PC-9 (cell line): ENCODE measurements at regions not wholly inside any gene's neighbourhood (a gene's known extent, or its start where the extent isn't known, plus 50 kb on each side); places are given as distances from the start of the nearest gene placed in this dataset.

Source experiments
- BruUV-seq: library from RNA; stranded (reverse); fragments of 400-500 nt; replicated peaks from 2 replicates; lab custom pipeline; 2021; lab: Mats Ljungman, UMichigan
- CTCF ChIA-PET: fragments of 300-600 bp; sonication (Branson Sonifier 250); formaldehyde crosslinking; loops from one replicate; lab custom pipeline; 2022; ENCODE audit warnings: antibody characterized with exemption; lab: Charles Lee
- POLR2A ChIA-PET: fragments of 300-600 bp; sonication (Branson Sonifier 250); formaldehyde crosslinking; loops from one replicate; lab custom pipeline; 2022; ENCODE audit warnings: antibody characterized with exemption; ENCODE audit not compliant: unreplicated experiment; lab: Charles Lee
- DNase-seq, 2 experiments: peaks; one replicate each; pipeline versions ENCODE4 v3.0.0 to v3.0.0-alpha.2; 2015 to 2022; ENCODE audit warnings: mixed read lengths in 1 of 2
- H2AFZ ChIP-seq: fragments of 200-600 bp; sonication (generic); 2 replicates; pipeline ENCODE4 v1.8.1; 2017; ENCODE audit warnings: antibody characterized with exemption
- H3F3A ChIP-seq: fragments of 200-600 bp; sonication (generic); 2 replicates; pipeline ENCODE4 v1.8.1; 2017; ENCODE audit warnings: antibody characterized with exemption, mild to moderate bottlenecking, low read depth; ENCODE audit not compliant: insufficient read depth
- H3K27ac ChIP-seq: fragments of 200-600 bp; sonication (generic); 2 replicates; pipeline ENCODE4 v1.6.1; 2016; ENCODE audit warnings: mixed run types
- H3K27me3 ChIP-seq: fragments of 200-600 bp; sonication (generic); 2 replicates; pipeline ENCODE4 v1.6.1; 2016; ENCODE audit warnings: low read depth, mixed run types; ENCODE audit not compliant: insufficient read depth
- H3K36me3 ChIP-seq: fragments of 200-600 bp; sonication (generic); 2 replicates; pipeline ENCODE4 v1.6.1; 2016; ENCODE audit warnings: low read depth, mixed run types
- H3K4me1 ChIP-seq: fragments of 200-600 bp; sonication (generic); replicated peaks from 2 replicates; pipeline ENCODE4 v1.6.1; 2016; ENCODE audit warnings: mixed run types; ENCODE audit not compliant: insufficient read depth
- H3K4me2 ChIP-seq: fragments of 200-600 bp; sonication (generic); 2 replicates; pipeline ENCODE4 v1.6.1; 2017; ENCODE audit warnings: mixed run types
- H3K4me3 ChIP-seq: fragments of 200-600 bp; sonication (generic); 2 replicates; pipeline ENCODE4 v1.6.1; 2016; ENCODE audit warnings: mixed run types
- H3K79me2 ChIP-seq: fragments of 200-600 bp; sonication (generic); 2 replicates; pipeline ENCODE4 v1.6.1; 2017; ENCODE audit warnings: low read depth, mixed run types
- H3K9me2 ChIP-seq: fragments of 200-600 bp; sonication (generic); 2 replicates; pipeline ENCODE4 v1.8.1; 2017; ENCODE audit warnings: mild to moderate bottlenecking; ENCODE audit not compliant: insufficient read depth
- H3K9me3 ChIP-seq: fragments of 200-600 bp; sonication (generic); 2 replicates; pipeline ENCODE4 v1.8.1; 2016; ENCODE audit warnings: low read depth; ENCODE audit not compliant: insufficient read depth
- H4K20me1 ChIP-seq: fragments of 200-600 bp; sonication (generic); 2 replicates; pipeline ENCODE4 v1.8.1; 2017; ENCODE audit not compliant: insufficient read depth
- EZH2 ChIP-seq: fragments of 200-600 bp; sonication (generic); IDR thresholded peaks from 2 replicates; pipeline ENCODE4 v1.8.0; 2017; ENCODE audit warnings: antibody characterized with exemption, low read depth
- intact Hi-C: fragments of 100-400 bp; cut with micrococcal nuclease; formaldehyde crosslinking; loops from one replicate; pipeline ENCODE4 v1.10.0; 2022; ENCODE audit not compliant: unreplicated experiment
- TF ChIP-seq, protein P1 (sequence below): fragments of 200-600 bp; sonication (generic); conservative IDR thresholded peaks from 2 replicates; pipeline ENCODE4 v1.6.1; 2017; ENCODE audit warnings: mixed run types, antibody characterized with exemption, mild to moderate bottlenecking, moderate library complexity

DNA sequence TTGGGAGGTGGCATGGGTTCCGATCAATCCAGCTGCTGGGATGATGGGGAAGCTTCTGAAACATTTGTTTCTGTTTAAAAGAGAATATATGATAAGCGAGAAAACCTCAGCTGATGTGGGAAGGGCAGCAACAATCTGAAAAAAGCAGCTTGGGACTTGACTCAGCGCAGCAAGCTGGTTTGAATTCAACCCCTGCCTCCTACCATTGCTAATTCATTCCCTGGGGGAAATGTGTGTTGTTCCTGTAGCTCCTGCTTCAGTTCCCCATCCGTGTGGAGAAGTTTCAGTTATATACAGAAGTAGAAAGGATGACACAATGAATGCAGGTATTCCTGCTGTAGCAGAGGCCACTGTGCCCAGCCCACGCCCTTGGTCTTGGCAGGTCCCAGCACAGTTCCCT, 145.1 kb downstream of the NXNL2 start:
- intact Hi-C loops, result no loop called here
- H3K4me3 ChIP-seq, result no peak overlapping the region
- ChIA-PET CTCF (no interaction called here), POLR2A (no interaction called here)
- no peak overlapping the region for H2AFZ ChIP-seq
- no peaks in the 10 kb centered on the region for H3K4me1 ChIP-seq
- no peaks in the 10 kb centered on the region for H3F3A ChIP-seq
- H3K36me3 ChIP-seq, result no peaks in the 10 kb centered on the region
- H3K9me2 ChIP-seq, result no peaks in the 10 kb centered on the region
- TF ChIP-seq, protein P1, sequence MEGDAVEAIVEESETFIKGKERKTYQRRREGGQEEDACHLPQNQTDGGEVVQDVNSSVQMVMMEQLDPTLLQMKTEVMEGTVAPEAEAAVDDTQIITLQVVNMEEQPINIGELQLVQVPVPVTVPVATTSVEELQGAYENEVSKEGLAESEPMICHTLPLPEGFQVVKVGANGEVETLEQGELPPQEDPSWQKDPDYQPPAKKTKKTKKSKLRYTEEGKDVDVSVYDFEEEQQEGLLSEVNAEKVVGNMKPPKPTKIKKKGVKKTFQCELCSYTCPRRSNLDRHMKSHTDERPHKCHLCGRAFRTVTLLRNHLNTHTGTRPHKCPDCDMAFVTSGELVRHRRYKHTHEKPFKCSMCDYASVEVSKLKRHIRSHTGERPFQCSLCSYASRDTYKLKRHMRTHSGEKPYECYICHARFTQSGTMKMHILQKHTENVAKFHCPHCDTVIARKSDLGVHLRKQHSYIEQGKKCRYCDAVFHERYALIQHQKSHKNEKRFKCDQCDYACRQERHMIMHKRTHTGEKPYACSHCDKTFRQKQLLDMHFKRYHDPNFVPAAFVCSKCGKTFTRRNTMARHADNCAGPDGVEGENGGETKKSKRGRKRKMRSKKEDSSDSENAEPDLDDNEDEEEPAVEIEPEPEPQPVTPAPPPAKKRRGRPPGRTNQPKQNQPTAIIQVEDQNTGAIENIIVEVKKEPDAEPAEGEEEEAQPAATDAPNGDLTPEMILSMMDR, result no peak
- TF ChIP-seq EZH2, result no peak
- no peaks in the 10 kb centered on the region for H3K9me3 ChIP-seq
- H3K27ac ChIP-seq, result no peak overlapping the region
- H4K20me1 ChIP-seq, result no peaks in the 10 kb centered on the region
- no peaks in the 10 kb centered on the region for H3K27me3 ChIP-seq
- DNase-seq, result no peak
- H3K4me2 ChIP-seq, result no peak overlapping the region
- BruUV-seq, result no TSS peak
- H3K79me2 ChIP-seq, result no peaks in the 10 kb centered on the region

- Histone ChIP-seq H3F3A (no peaks in the 10 kb centered on the region), H4K20me1 (no peaks in the 10 kb centered on the region), H3K4me3 (no peak overlapping the region), H3K4me1 (no peaks in the 10 kb centered on the region), H3K9me3 (no peaks in the 10 kb centered on the region), H3K79me2 (no peaks in the 10 kb centered on the region), H3K9me2 (no peaks in the 10 kb centered on the region), H3K36me3 (no peaks in the 10 kb centered on the region), H3K27me3 (no peaks in the 10 kb centered on the region), H3K27ac (no peak overlapping the region), H3K4me2 (no peak overlapping the region), H2AFZ (no peak overlapping the region)
- intact Hi-C loops, result no loop called here
- no peak for TF ChIP-seq EZH2
- TF ChIP-seq, protein P1, result no peak
- ChIA-PET CTCF (no interaction called here), POLR2A (no interaction called here)
- no TSS peak for BruUV-seq
- DNase-seq, result no peak
Observed at GRCh38 chr9:88680505-88681160, 145.7 kb downstream of the NXNL2 start.

GRCh38 chr9:88681434-88681833, 146.5 kb downstream of the NXNL2 start:
- H3K9me3 ChIP-seq, result no peaks in the 10 kb centered on the region
- H3K4me2 ChIP-seq, result no peak overlapping the region
- DNase-seq, result no peak
- H3F3A ChIP-seq, result no peaks in the 10 kb centered on the region
- H3K4me1 ChIP-seq, result no peaks in the 10 kb centered on the region
- BruUV-seq, result no TSS peak
- no peaks in the 10 kb centered on the region for H3K27me3 ChIP-seq
- no peaks in the 10 kb centered on the region for H3K36me3 ChIP-seq
- H3K9me2 ChIP-seq, result no peaks in the 10 kb centered on the region
- H4K20me1 ChIP-seq, result no peaks in the 10 kb centered on the region
- H2AFZ ChIP-seq, result no peak overlapping the region
- no peak overlapping the region for H3K4me3 ChIP-seq
- ChIA-PET CTCF (no interaction called here), POLR2A (no interaction called here)
- TF ChIP-seq, protein P1, result no peak
- TF ChIP-seq EZH2, result no peak
- no peaks in the 10 kb centered on the region for H3K79me2 ChIP-seq
- intact Hi-C loops, result no loop called here
- no peak overlapping the region for H3K27ac ChIP-seq
